GM12878 (cell line): ENCODE measurements at regions not wholly inside any gene's neighbourhood (a gene's known extent, or its start where the extent isn't known, plus 50 kb on each side); places are given as distances from the start of the nearest gene placed in this dataset.

Experiments used
- ATAC-seq: fragments of 200-7000 bp; cut with Tn5 transposase; 3 replicates; pipeline ENCODE4 v1.9.1; 2020; ENCODE audit warnings: mild to moderate bottlenecking, moderate library complexity
- BruUV-seq: library from RNA; stranded (reverse); fragments of 400-500 nt; replicated peaks from 2 replicates; lab custom pipeline; 2021; lab: Mats Ljungman, UMichigan
- CTCF ChIA-PET: fragments of 300-600 bp; sonication (Branson Sonifier 250); formaldehyde crosslinking; extraction: SDS; loops from one replicate; lab custom pipeline; 2021; ENCODE audit warnings: inconsistent platforms; lab: Yijun Ruan, JAX
- POLR2A ChIA-PET: fragments of 350-600 bp; formaldehyde crosslinking; extraction: SDS; loops from one replicate; lab custom pipeline; 2021; ENCODE audit warnings: inconsistent platforms; lab: Charles Lee
- RAD21 ChIA-PET: fragments of 300-600 bp; sonication (Branson Sonifier 250); formaldehyde crosslinking; loops from one replicate; lab custom pipeline; 2023; ENCODE audit warnings: antibody characterized with exemption; ENCODE audit not compliant: unreplicated experiment; lab: Charles Lee
- SMC1A ChIA-PET: fragments of 300-600 bp; sonication (Branson Sonifier 250); formaldehyde crosslinking; loops from one replicate; lab custom pipeline; 2023; ENCODE audit not compliant: unreplicated experiment, uncharacterized antibody; lab: Charles Lee
- DNase-seq: peaks from one replicate; pipeline ENCODE4 v3.0.0-alpha.2; 2011; ENCODE audit warnings: low read depth, low spot score
- FAIRE-seq: peaks from 3 replicates; lab custom pipeline; 2011; peaks lifted over from hg19 to GRCh38; lab: Jason Lieb, UNC
- H2AFZ ChIP-seq: 2 replicates; pipeline ENCODE4 v1.6.0; 2011; ENCODE audit warnings: low read depth, low read length, control low read depth; ENCODE audit not compliant: control insufficient read depth
- H3K27ac ChIP-seq: 2 replicates; pipeline ENCODE4 v1.5.1; 2011; ENCODE audit warnings: control low read depth; ENCODE audit not compliant: control insufficient read depth, insufficient read depth
- H3K27me3 ChIP-seq, 2 experiments: replicated peaks in 1 of 2; 2 replicates each; pipeline versions ENCODE4 v1.6.0 to v1.6.1; 2011; ENCODE audit warnings: low read length in 1 of 2; ENCODE audit not compliant: control insufficient read depth in 2 of 2, insufficient read depth in 2 of 2
- H3K36me3 ChIP-seq, 2 experiments: 2 replicates each; pipeline ENCODE4 v1.5.1; 2011; ENCODE audit warnings: low read length in 1 of 2; ENCODE audit not compliant: control insufficient read depth in 2 of 2, insufficient read depth in 2 of 2
- H3K4me1 ChIP-seq: 2 replicates; pipeline ENCODE4 v1.6.1; 2011; ENCODE audit warnings: mild to moderate bottlenecking, low read length, moderate library complexity, mixed read lengths; ENCODE audit not compliant: control insufficient read depth, insufficient read depth
- H3K4me2 ChIP-seq: 2 replicates; pipeline ENCODE4 v1.6.0; 2011; ENCODE audit warnings: control low read depth; ENCODE audit not compliant: control insufficient read depth, insufficient read depth
- H3K4me3 ChIP-seq: fragments of 200-600 bp; sonication (generic); 2 replicates; pipeline ENCODE4 v1.5.1; 2016
- H3K79me2 ChIP-seq: 2 replicates; pipeline ENCODE4 v1.6.0; 2011; ENCODE audit warnings: low read length; ENCODE audit not compliant: control insufficient read depth, insufficient read depth
- H3K9ac ChIP-seq: 2 replicates; pipeline ENCODE4 v1.8.0; 2011; ENCODE audit warnings: low read length, control low read depth, mixed read lengths; ENCODE audit not compliant: control insufficient read depth, insufficient read depth
- H3K9me3 ChIP-seq: replicated peaks from 3 replicates; pipeline ENCODE4 v1.5.1; 2011; ENCODE audit warnings: mild to moderate bottlenecking, low read length; ENCODE audit not compliant: control insufficient read depth, insufficient read depth
- H4K20me1 ChIP-seq: 2 replicates; pipeline ENCODE4 v1.6.0; 2011; ENCODE audit not compliant: control insufficient read depth, insufficient read depth
- CREB1 ChIP-seq: IDR thresholded peaks from 2 replicates; pipeline ENCODE4 v1.6.1; 2012; ENCODE audit warnings: low read depth, mild to moderate bottlenecking, inconsistent platforms
- ESRRA ChIP-seq: IDR thresholded peaks from 2 replicates; pipeline ENCODE4 v1.6.1; 2012; ENCODE audit warnings: mild to moderate bottlenecking, low read length, improper control_type of control experiment
- ETV6 ChIP-seq, 2 experiments: fragments of 450-650 bp in 1 of 2; IDR thresholded peaks in 1 of 2; conservative IDR thresholded peaks in 1 of 2; 2 replicates each; pipeline ENCODE4 v1.6.1; 2014; ENCODE audit warnings: antibody characterized with exemption in 1 of 2, borderline replicate concordance in 1 of 2, low read depth in 1 of 2, mild to moderate bottlenecking in 1 of 2, moderate library complexity in 1 of 2
- LARP7 ChIP-seq: fragments of 450-650 bp; IDR thresholded peaks from 2 replicates; pipeline ENCODE4 v1.6.1; 2017; ENCODE audit warnings: mild to moderate bottlenecking
- MAX ChIP-seq: IDR thresholded peaks from 2 replicates; pipeline ENCODE4 v1.6.1; 2012; ENCODE audit warnings: low read depth, low read length, improper control_type of control experiment
- NR2F1 ChIP-seq: fragments of 450-650 bp; conservative IDR thresholded peaks from 2 replicates; pipeline ENCODE4 v1.6.1; 2017; ENCODE audit warnings: mild to moderate bottlenecking
- RFX5 ChIP-seq: IDR thresholded peaks from 2 replicates; pipeline ENCODE4 v1.6.1; 2011; ENCODE audit warnings: low read depth, low read length, improper control_type of control experiment
- SPI1 ChIP-seq: IDR thresholded peaks from 2 replicates; pipeline ENCODE4 v1.6.1; 2011; ENCODE audit warnings: low read depth, mild to moderate bottlenecking, low read length, moderate library complexity, borderline replicate concordance; ENCODE audit not compliant: insufficient read depth
- YY1 ChIP-seq: IDR thresholded peaks from 2 replicates; pipeline ENCODE4 v1.6.1; 2011; ENCODE audit warnings: low read depth, mild to moderate bottlenecking, low read length
- WGBS: methylation state at CpG from one replicate; pipeline ENCODE4 v1.1.6; 2016; ENCODE audit warnings: low lambda C conversion rate; ENCODE audit not compliant: insufficient replicate concordance, insufficient coverage; ENCODE audit errors: missing lambda C conversion rate; 5-methylcytosine and 5-hydroxymethylcytosine counted together
- in situ Hi-C: fragments of 300-500 bp; cut with MboI; formaldehyde crosslinking; loops from 9 replicates; pipeline ENCODE4 v1.14.3; 2018; ENCODE audit warnings: mixed read lengths
- intact Hi-C: fragments of 100-400 bp; cut with micrococcal nuclease; formaldehyde crosslinking; loops from one replicate; pipeline ENCODE4 v1.14.2; 2022; ENCODE audit not compliant: unreplicated experiment

- in situ Hi-C loops (no loop called here), intact Hi-C loops (no loop called here)
- Histone ChIP-seq H3K4me2 (no peak overlapping the region), H3K9me3 (no peaks in the 10 kb centered on the region), H3K4me1 (no peaks in the 10 kb centered on the region), H3K36me3 (no peaks in the 10 kb centered on the region), H3K27me3 (no peaks in the 10 kb centered on the region), H3K9ac (no peak overlapping the region), H2AFZ (no peak overlapping the region), H4K20me1 (no peaks in the 10 kb centered on the region), H3K4me3 (no peak overlapping the region), H3K27ac (no peak overlapping the region), H3K79me2 (no peaks in the 10 kb centered on the region)
- FAIRE-seq (no peak), DNase-seq (no peak), ATAC-seq (no peak)
- no TSS peak for BruUV-seq
- RAD21 ChIA-PET = no interaction called here
- WGBS = 53% methylated on average over 11 of the region's 11 CpGs
- TF ChIP-seq NR2F1 = no peak
- no peak for TF ChIP-seq RFX5
- TF ChIP-seq ETV6 (conservative IDR thresholded peaks at IDR 0.05 in 1 of 2, IDR thresholded peaks at IDR 0.05 in 1 of 2; ENCODE audit: borderline replicate concordance in 1 of 2, low read depth in 1 of 2) = no peak
- no peak for TF ChIP-seq LARP7
- no peak for TF ChIP-seq YY1
- no peak for TF ChIP-seq ESRRA
- TF ChIP-seq MAX = no peak
- TF ChIP-seq SPI1 = no peak
- TF ChIP-seq CREB1 = no peak
- SMC1A ChIA-PET = no interaction called here
- CTCF ChIA-PET = no interaction called here
- POLR2A ChIA-PET = no interaction called here
These were observed 187.4 kb upstream of the MGMT start for GRCh38 chr10:129279446-129280154.
